CD14-positive monocyte (primary cell): ENCODE measurements at regions not wholly inside any gene's neighbourhood (a gene's known extent, or its start where the extent isn't known, plus 50 kb on each side); places are given as distances from the start of the nearest gene placed in this dataset.

Source experiments
- DNase-seq, 3 donors: peaks; one replicate each; pipeline ENCODE4 v3.0.0-alpha.2; 2011 to 2022
- H2AFZ ChIP-seq: 2 replicates; pipeline ENCODE4 v1.6.0; 2012; ENCODE audit warnings: mild to moderate bottlenecking, low read depth, low read length, inconsistent platforms; ENCODE audit not compliant: insufficient read depth, poor library complexity, severe bottlenecking
- H3K27ac ChIP-seq, 2 donors: 1 replicate in 1 of 2; 2 replicates in 1 of 2; pipeline ENCODE4 v1.5.1; 2012 to 2013; ENCODE audit warnings: low read length in 2 of 2, control low read depth in 1 of 2, inconsistent platforms in 1 of 2, low read depth in 1 of 2, mild to moderate bottlenecking in 1 of 2
- H3K27me3 ChIP-seq, 2 donors: one replicate each; pipeline versions ENCODE4 v1.6.0 to v1.6.1; 2011 to 2013; ENCODE audit warnings: low read length in 2 of 2; ENCODE audit not compliant: control insufficient read depth in 2 of 2, insufficient read depth in 2 of 2
- H3K36me3 ChIP-seq, 2 donors: replicated peaks in 1 of 2; 1 replicate in 1 of 2; 2 replicates in 1 of 2; pipeline versions ENCODE4 v1.5.1 to v1.6.1; 2012 to 2013; ENCODE audit warnings: low read length in 2 of 2, control low read depth in 1 of 2, inconsistent platforms in 1 of 2, mild to moderate bottlenecking in 1 of 2; ENCODE audit not compliant: insufficient read depth in 2 of 2, control insufficient read depth in 1 of 2
- H3K4me1 ChIP-seq, 2 donors: 1 replicate in 1 of 2; 2 replicates in 1 of 2; pipeline versions ENCODE4 v1.5.1 to v1.6.1; 2012 to 2013; ENCODE audit warnings: low read length in 2 of 2, control low read depth in 1 of 2, inconsistent platforms in 1 of 2, mild to moderate bottlenecking in 1 of 2, moderate library complexity in 1 of 2; ENCODE audit not compliant: insufficient read depth in 2 of 2, control insufficient read depth in 1 of 2
- H3K4me2 ChIP-seq: replicated peaks from 2 replicates; pipeline ENCODE3; 2012; ENCODE audit warnings: low read length, moderate library complexity, mild to moderate bottlenecking; ENCODE audit not compliant: poor library complexity, severe bottlenecking; ENCODE audit errors: extremely low read depth
- H3K4me3 ChIP-seq, 3 experiments: fragments of 200-600 bp in 1 of 3; sonication (generic) in 1 of 3; replicated peaks in 1 of 3; 1 replicate in 2 of 3; 2 replicates in 1 of 3; pipeline ENCODE4 v1.5.1; 2011 to 2013; ENCODE audit warnings: low read length in 3 of 3, mild to moderate bottlenecking in 3 of 3, control low read depth in 2 of 3, low read depth in 2 of 3, inconsistent platforms in 1 of 3, moderate library complexity in 1 of 3
- H3K79me2 ChIP-seq: 2 replicates; pipeline ENCODE4 v1.6.0; 2012; ENCODE audit warnings: mild to moderate bottlenecking, control low read depth, inconsistent platforms, low read length, moderate library complexity; ENCODE audit not compliant: insufficient read depth
- H3K9ac ChIP-seq: 2 replicates; pipeline ENCODE4 v1.6.0; 2017; ENCODE audit warnings: low read length, mild to moderate bottlenecking; ENCODE audit not compliant: insufficient read depth, poor library complexity, severe bottlenecking
- H3K9me3 ChIP-seq, 2 donors: replicated peaks in 1 of 2; 1 replicate in 1 of 2; 2 replicates in 1 of 2; pipeline versions ENCODE4 v1.5.1 to v1.6.1; 2012 to 2013; ENCODE audit warnings: low read length in 2 of 2, control low read depth in 1 of 2; ENCODE audit not compliant: control insufficient read depth in 1 of 2, insufficient read depth in 1 of 2
- H4K20me1 ChIP-seq: 2 replicates; pipeline ENCODE4 v1.6.0; 2012; ENCODE audit warnings: mild to moderate bottlenecking, low read length, control low read depth, moderate library complexity; ENCODE audit not compliant: insufficient read depth
- H3K27ac Mint-ChIP-seq, 7 donors: one replicate each; pipeline ENCODE4 v1.8.0; 2020; ENCODE audit warnings: mild to moderate bottlenecking in 7 of 7, mixed read lengths in 7 of 7, moderate library complexity in 6 of 7, inconsistent platforms in 2 of 7
- H3K27me3 Mint-ChIP-seq, 3 donors: one replicate each; pipeline ENCODE4 v1.8.0; 2021 to 2022; ENCODE audit warnings: low read depth in 3 of 3, mild to moderate bottlenecking in 3 of 3, mixed read lengths in 3 of 3, moderate library complexity in 3 of 3, inconsistent platforms in 1 of 3
- H3K36me3 Mint-ChIP-seq, 2 donors: one replicate each; pipeline ENCODE4 v1.8.0; 2020; ENCODE audit warnings: mixed read lengths in 2 of 2, inconsistent platforms in 1 of 2, mild to moderate bottlenecking in 1 of 2
- H3K4me1 Mint-ChIP-seq: one replicate; pipeline ENCODE4 v1.8.0; 2020; ENCODE audit warnings: mild to moderate bottlenecking, mixed read lengths
- H3K4me3 Mint-ChIP-seq, 2 donors: one replicate each; pipeline ENCODE4 v1.8.0; 2020; ENCODE audit warnings: mild to moderate bottlenecking in 2 of 2, mixed read lengths in 2 of 2, moderate library complexity in 1 of 2
- H3K9me3 Mint-ChIP-seq, 7 donors: one replicate each; pipeline ENCODE4 v1.8.0; 2020 to 2022; ENCODE audit warnings: mixed read lengths in 7 of 7, mild to moderate bottlenecking in 6 of 7, moderate library complexity in 6 of 7, inconsistent platforms in 2 of 7
- CTCF ChIP-seq: fragments of 200-600 bp; IDR thresholded peaks from one replicate; pipeline ENCODE4 v1.8.0; 2022; ENCODE audit warnings: antibody characterized with exemption, mild to moderate bottlenecking
- WGBS: methylation state at CpG from one replicate; pipeline ENCODE4 v1.1.5; 2013; ENCODE audit warnings: missing lambda C conversion rate; ENCODE audit not compliant: insufficient coverage; 5-methylcytosine and 5-hydroxymethylcytosine counted together
- intact Hi-C, 2 donors: fragments of 100-400 bp; cut with micrococcal nuclease; formaldehyde crosslinking; loops; one replicate each; pipeline versions ENCODE4 v1.15.0 to v1.15.1; 2023

- no peak for DNase-seq
- H3K4me3 Mint-ChIP-seq, result no peak overlapping the region
- no peaks in the 10 kb centered on the region for H3K9me3 ChIP-seq
- no peaks in the 10 kb centered on the region for H3K79me2 ChIP-seq
- H3K27ac Mint-ChIP-seq, result no peak overlapping the region
- peaks cover 0 to 2% (median 0%) of the 10 kb centered on the region in 7 donors for H3K9me3 Mint-ChIP-seq
- no peak overlapping the region for H2AFZ ChIP-seq
- H3K9ac ChIP-seq, result no peak overlapping the region
- intact Hi-C loops, result no loop called here
- H3K36me3 ChIP-seq, result no peaks in the 10 kb centered on the region
- H3K4me3 ChIP-seq, result no peak overlapping the region
- peaks cover 0 to 4% (median 0%) of the 10 kb centered on the region in 3 donors for H3K27me3 Mint-ChIP-seq
- no peaks in the 10 kb centered on the region for H4K20me1 ChIP-seq
- H3K27me3 ChIP-seq, result no peaks in the 10 kb centered on the region
- no peaks in the 10 kb centered on the region for H3K4me1 Mint-ChIP-seq
- H3K4me1 ChIP-seq, result no peaks in the 10 kb centered on the region
- no peak for TF ChIP-seq CTCF
- WGBS, result 83% methylated on average over 1 of the region's 6 CpGs
- H3K27ac ChIP-seq, result no peak overlapping the region
- no peak overlapping the region for H3K4me2 ChIP-seq
- no peaks in the 10 kb centered on the region for H3K36me3 Mint-ChIP-seq
These were observed 98.8 kb upstream of the KLHL29 start for GRCh38 chr2:23286031-23286757.

GRCh38 chr2:23286758-23287704, 97.9 kb upstream of the KLHL29 start:
- intact Hi-C loops, result no loop called here
- Histone ChIP-seq H3K9me3 (no peaks in the 10 kb centered on the region), H4K20me1 (no peaks in the 10 kb centered on the region), H3K27ac (no peak overlapping the region), H3K4me1 (no peaks in the 10 kb centered on the region), H3K79me2 (no peaks in the 10 kb centered on the region), H3K4me3 (no peak overlapping the region), H3K36me3 (no peaks in the 10 kb centered on the region), H3K9ac (no peak overlapping the region), H2AFZ (no peak overlapping the region), H3K4me2 (no peak overlapping the region), H3K27me3 (no peaks in the 10 kb centered on the region)
- Mint-ChIP-seq H3K4me3 (no peak overlapping the region), H3K27me3 (peaks cover 0 to 2% (median 2%) of the 10 kb centered on the region in 3 donors), H3K36me3 (no peaks in the 10 kb centered on the region), H3K27ac (no peak overlapping the region), H3K9me3 (peaks cover 0 to 2% (median 0%) of the 10 kb centered on the region in 7 donors), H3K4me1 (no peaks in the 10 kb centered on the region)
- DNase-seq, result no peak
- no peak for TF ChIP-seq CTCF
- WGBS, result 92% methylated on average over 3 of the region's 6 CpGs
